ENCODE measurements at regions not wholly inside any gene's neighbourhood (a gene's known extent, or its start where the extent isn't known, plus 50 kb on each side); places are given as distances from the start of the nearest gene placed in this dataset.

- no peak for DNase-seq
Measured at GRCh38 chr22:49072996-49073645, 754.6 kb downstream of the BRD1 start.

DNA sequence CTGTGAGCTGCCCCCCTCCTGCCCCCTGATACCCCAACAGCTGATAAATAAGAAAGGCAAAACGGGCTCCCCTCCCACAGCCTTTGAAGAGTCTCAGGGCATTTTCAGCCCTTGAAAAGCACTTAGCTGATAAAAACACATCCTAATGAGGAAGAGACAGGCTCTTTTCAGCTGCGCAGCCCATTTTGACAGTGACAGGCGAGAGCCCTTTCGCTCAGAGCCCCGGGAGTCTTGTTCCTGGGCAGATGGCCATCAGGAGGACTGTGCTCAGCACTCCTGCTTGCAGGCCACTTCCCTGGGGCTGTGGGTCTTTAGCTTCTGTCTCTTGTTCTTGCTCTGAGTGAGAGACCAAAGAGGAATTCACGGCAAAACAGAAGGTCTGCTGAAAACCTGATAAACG is 757.2 kb downstream of the BRD1 start:
- no peak for DNase-seq

- DNase-seq, result no peak
Measured at GRCh38 chr22:49068861-49069500, 758.7 kb downstream of the BRD1 start.

GRCh38 chr22:49067504-49067903 is 760.2 kb downstream of the BRD1 start:
- DNase-seq, result no peak

- no peak for DNase-seq
Measured at GRCh38 chr22:49066619-49067018, 761.1 kb downstream of the BRD1 start.

GRCh38 chr22:49064836-49065235 is 762.8 kb downstream of the BRD1 start:
- DNase-seq, result no peak

GRCh38 chr22:49063545-49063890 is 764.2 kb downstream of the BRD1 start:
- DNase-seq, result no peak

- DNase-seq, result no peak
Measured at GRCh38 chr22:49062802-49063544, 764.7 kb downstream of the BRD1 start.

GRCh38 chr22:49062155-49062801 is 765.4 kb downstream of the BRD1 start:
- no peak for DNase-seq

DNA sequence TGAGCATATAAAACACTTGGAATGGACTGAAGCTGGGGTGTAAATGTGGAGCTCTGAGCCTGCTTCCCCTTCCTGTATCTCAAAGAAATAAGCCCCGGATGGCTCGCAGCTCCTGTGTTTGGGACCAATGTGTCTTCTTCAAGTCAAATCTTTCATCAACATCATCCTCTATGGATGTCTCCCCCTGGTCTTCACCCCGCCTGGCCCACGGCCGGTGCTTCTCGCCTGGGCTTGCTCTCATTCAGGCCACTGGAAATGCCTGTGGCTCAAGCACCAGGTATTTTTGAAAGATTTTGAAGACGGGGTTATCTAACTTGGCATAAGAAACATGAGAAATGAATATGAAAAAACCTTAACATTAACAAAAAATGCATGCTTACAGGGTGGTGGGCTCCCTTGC is 769.8 kb downstream of the BRD1 start:
- DNase-seq, result no peak

DNA sequence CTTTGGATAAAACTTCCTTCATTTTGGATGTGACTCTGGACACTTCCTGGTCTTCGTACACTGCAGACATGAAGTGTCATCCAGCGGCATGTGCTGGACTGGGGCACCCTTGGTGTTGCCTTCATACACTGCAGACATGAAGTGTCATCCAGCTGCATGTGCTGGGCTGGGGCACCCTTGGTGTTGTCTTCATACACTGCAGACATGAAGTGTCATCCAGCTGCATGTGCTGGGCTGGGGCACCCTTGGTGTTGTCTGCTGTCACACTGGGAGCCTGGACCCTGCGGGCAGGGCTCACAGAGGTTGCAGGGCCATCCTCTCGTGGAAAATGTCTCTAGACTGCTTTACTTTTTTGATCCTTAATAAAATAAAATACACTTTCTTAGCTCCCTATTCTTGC is 771.4 kb downstream of the BRD1 start:
- no peak for DNase-seq

- no peak for DNase-seq
Measured at GRCh38 chr22:49055406-49055805, 772.3 kb downstream of the BRD1 start.

DNA sequence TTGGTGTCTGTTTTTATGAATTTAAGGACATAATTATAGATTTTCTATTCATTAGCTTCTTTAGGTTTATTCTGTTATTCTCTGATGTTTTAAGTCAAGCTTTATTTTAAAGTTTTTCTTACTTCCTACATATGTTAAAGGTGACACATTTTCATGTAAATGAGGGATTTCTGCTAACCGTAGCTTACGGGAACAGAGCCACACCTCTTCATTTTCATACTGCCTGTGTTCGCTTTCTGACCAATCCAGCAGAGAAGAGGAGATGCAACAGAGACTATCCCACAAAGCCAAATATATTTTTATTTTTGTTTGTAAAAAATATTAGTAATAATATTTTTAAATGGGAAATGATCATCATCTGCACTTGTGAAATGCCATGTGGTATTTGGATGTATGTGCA is 774.1 kb downstream of the BRD1 start:
- no peak for DNase-seq

DNA sequence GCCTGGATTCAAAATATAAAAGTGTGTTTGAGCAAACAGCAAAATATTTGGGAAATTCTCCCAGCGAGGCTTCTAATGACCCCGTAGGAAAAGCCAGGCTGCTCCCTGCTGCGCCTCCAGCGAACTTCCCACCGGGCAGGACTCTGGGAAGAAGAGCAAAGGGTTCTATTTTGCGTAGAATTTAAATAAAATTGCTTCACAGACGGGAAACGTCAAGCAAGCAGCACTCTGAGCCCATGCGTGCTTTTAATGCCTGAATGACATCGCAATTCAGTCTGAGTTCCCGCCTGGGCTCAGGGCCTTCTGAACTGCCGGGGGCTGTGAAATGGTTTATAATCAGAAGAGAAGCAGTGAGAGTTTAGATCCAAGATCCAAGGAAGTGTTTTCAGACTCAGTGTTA is 775.1 kb downstream of the BRD1 start:
- no peak for DNase-seq

GRCh38 chr22:49052023-49052538 is 775.6 kb downstream of the BRD1 start:
- no peak for DNase-seq

- DNase-seq, result no peak
Measured at GRCh38 chr22:49051491-49052022, 776.1 kb downstream of the BRD1 start.

GRCh38 chr22:49049691-49050090 is 778.0 kb downstream of the BRD1 start:
- DNase-seq, result no peak

DNA sequence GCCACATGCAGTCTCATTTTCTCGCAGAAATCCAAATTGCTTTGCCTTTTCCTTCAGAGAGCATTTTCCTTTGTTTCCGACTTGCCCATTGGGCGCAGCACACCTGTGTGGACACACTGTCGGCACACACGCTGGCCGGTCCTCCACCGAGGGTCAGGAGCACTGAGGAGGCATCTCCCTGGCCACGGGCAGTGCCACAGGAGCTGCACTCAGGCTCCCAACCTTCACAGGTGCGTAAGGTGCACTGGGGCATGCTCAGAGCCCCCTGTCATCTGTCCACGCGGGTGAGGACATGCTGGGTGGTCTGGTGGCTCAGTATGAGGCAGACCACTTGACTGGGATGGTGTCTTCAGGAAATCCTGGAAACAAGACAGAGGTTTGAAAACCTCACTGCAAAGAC is 779.1 kb downstream of the BRD1 start:
- no peak for DNase-seq

DNA sequence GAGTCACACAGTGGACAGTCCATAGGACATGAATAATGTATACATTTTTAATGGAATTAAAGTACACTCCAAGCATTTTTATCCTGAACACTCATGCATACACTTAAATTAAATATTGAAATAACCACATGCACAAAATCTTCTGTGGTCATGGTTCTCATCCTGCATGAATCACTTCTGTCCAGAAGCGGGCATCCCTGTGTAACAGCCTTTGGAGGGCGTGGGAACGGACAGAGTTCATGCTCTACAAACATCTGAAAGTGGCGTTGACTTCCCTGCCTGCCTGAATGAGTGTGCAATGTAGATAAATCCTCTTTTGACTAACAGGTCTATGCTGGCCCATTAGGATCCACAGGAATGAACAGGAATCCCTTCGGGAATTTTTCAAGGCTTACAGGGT is 780.2 kb downstream of the BRD1 start:
- DNase-seq, result no peak

DNA sequence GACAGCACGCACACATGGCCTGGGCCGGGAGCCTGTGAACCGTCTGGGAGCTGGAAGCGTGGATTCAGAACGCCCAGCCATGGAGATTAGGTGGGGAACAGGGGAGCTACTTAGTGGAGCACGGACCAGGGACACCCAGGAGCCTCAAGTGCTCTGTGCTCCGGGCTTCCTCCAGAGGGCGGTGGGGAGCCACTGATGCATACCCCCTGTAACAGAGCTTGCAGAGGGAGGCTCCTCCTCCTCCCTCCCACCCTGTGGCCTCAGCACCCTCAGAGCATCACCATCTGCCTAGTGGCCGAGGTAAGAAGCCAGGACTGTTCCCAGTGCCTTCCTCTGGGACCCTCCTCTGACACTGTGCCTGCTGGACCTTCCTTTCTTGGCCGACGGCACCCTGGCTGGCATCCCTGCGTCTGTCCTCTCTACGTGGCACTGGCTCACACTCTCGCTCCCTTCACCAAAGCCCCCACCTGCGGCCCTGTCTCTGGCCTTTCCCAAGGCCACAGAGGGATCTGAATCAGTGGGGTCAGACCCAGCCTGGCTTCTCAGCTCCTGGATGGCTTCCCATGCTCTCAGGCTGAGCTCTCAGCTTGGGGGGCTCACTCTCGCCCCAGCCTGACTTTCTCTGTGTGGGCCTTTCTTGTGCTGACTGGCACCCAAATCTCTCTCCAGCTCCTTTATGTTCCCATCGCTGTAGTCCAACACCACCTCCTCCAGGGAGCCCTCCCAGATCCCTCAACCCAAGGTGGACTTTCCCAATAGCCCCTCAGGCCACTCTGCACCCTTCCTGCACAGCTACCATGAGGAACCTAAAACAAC is 780.9 kb downstream of the BRD1 start:
- no peak for DNase-seq

GRCh38 chr22:49046000-49046545 is 781.6 kb downstream of the BRD1 start:
- no peak for DNase-seq

- DNase-seq, result no peak
Measured at GRCh38 chr22:49045276-49045675, 782.4 kb downstream of the BRD1 start.
